Ovary (tissue), 7 donors: ENCODE measurements at regions not wholly inside any gene's neighbourhood (a gene's known extent, or its start where the extent isn't known, plus 50 kb on each side); places are given as distances from the start of the nearest gene placed in this dataset.
"Not testable (repeated sequence)": the region's sequence is repeated elsewhere in the genome, so short reads cannot be mapped to it uniquely, and the experiment has no call there.

Source experiments
- DNase-seq, 5 donors: peaks; one replicate each; pipeline ENCODE4 v3.0.0-alpha.2; 2019 to 2020
- H3K27ac ChIP-seq, 2 donors: fragments of 200-600 bp; one replicate each; pipeline versions ENCODE4 v1.5.1 to v1.8.0; 2019 to 2022
- H3K27me3 ChIP-seq: fragments of 200-600 bp; one replicate; pipeline ENCODE4 v1.8.0; 2022
- H3K36me3 ChIP-seq: fragments of 200-600 bp; sonication (generic); one replicate; pipeline ENCODE4 v1.5.1; 2019
- H3K4me1 ChIP-seq: one replicate; pipeline ENCODE4 v1.8.1; 2013; ENCODE audit warnings: mild to moderate bottlenecking, moderate library complexity; ENCODE audit not compliant: insufficient read depth
- H3K4me3 ChIP-seq: fragments of 200-600 bp; sonication (generic); one replicate; pipeline ENCODE4 v1.5.1; 2017
- H3K9me3 ChIP-seq, 2 donors: fragments of 200-600 bp in 1 of 2; sonication (generic) in 1 of 2; one replicate each; pipeline versions ENCODE4 v1.5.1 to v1.8.1; 2013 to 2019; ENCODE audit warnings: mild to moderate bottlenecking in 1 of 2, moderate library complexity in 1 of 2
- CTCF ChIP-seq, 3 donors: fragments of 450-650 bp in 2 of 3; fragments of 200-600 bp in 1 of 3; IDR thresholded peaks; one replicate each; pipeline versions ENCODE4 v1.5.1 to v1.8.0; 2016 to 2022; ENCODE audit warnings: antibody characterized with exemption in 3 of 3, mild to moderate bottlenecking in 1 of 3
- EP300 ChIP-seq: sonication (generic); formaldehyde crosslinking; IDR thresholded peaks from one replicate; pipeline ENCODE4 v1.6.1; 2017; ENCODE audit warnings: antibody characterized with exemption
- POLR2A ChIP-seq: fragments of 450-650 bp; IDR thresholded peaks from one replicate; pipeline ENCODE4 v1.6.1; 2017; ENCODE audit warnings: antibody characterized with exemption, mild to moderate bottlenecking, moderate library complexity
- WGBS, 3 donors: extraction: QIAGEN DNeasy Blood & Tissue Kit in 1 of 3; methylation state at CpG; one replicate each; pipeline versions ENCODE4 v1.1.5 to v1.1.7; 2013 to 2017; 5-methylcytosine and 5-hydroxymethylcytosine counted together
- intact Hi-C, 4 donors: fragments of 100-400 bp; cut with DNase I; formaldehyde crosslinking; loops; one replicate each; pipeline versions ENCODE4 v1.11.0 to v1.15.1; 2022 to 2023
- donor health status: DM: no; HTN: no; CAD: no; lungs with moderate emphysema.
- donor health status: DM: no; HTN: no; CAD: no.
- donor health status: Bipolar disorder and iron deficiency.
- donor health status: DM: no; HTN: no; CAD: no.
- donor health status: DM: yes; HTN: yes; CAD: no.

- 79 to 91% (median 87%) methylated on average over 2 of the region's 2 CpGs for WGBS, 3 donors
- no peak for DNase-seq
- no peaks in the 10 kb centered on the region for H3K36me3 ChIP-seq
- no peak overlapping the region for H3K4me3 ChIP-seq
- intact Hi-C loops: no loop called here
- TF ChIP-seq CTCF (IDR thresholded peaks at IDR 0.05) (no peak), POLR2A (no peak), EP300 (no peak)
- H3K4me1 ChIP-seq: no peaks in the 10 kb centered on the region
- H3K27ac ChIP-seq: no peak overlapping the region
- no peaks in the 10 kb centered on the region for H3K9me3 ChIP-seq
- no peaks in the 10 kb centered on the region for H3K27me3 ChIP-seq
Observed at GRCh38 chr6:67706388-67706787, 928.7 kb upstream of the ADGRB3 start.

- intact Hi-C loops: no loop called here
- 59 to 63% (median 61%) methylated on average over 4 of the region's 4 CpGs for WGBS, 3 donors
- Histone ChIP-seq H3K27ac (no peak overlapping the region), H3K27me3 (no peaks in the 10 kb centered on the region), H3K9me3 (no peaks in the 10 kb centered on the region), H3K36me3 (no peaks in the 10 kb centered on the region), H3K4me3 (no peak overlapping the region), H3K4me1 (no peaks in the 10 kb centered on the region)
- no peak for TF ChIP-seq POLR2A
- no peak for TF ChIP-seq CTCF (IDR thresholded peaks at IDR 0.05)
- no peak for TF ChIP-seq EP300
- DNase-seq: no peak
Observed at GRCh38 chr6:67698534-67698933, 936.5 kb upstream of the ADGRB3 start.

- Histone ChIP-seq H3K4me1 (no peaks in the 10 kb centered on the region), H3K27ac (no peak overlapping the region), H3K36me3 (no peaks in the 10 kb centered on the region), H3K27me3 (no peaks in the 10 kb centered on the region), H3K4me3 (no peak overlapping the region), H3K9me3 (no peaks in the 10 kb centered on the region)
- no peak for DNase-seq
- 72 to 79% (median 75%) methylated on average over 4 of the region's 4 CpGs for WGBS, 3 donors
- intact Hi-C loops: no loop called here
- TF ChIP-seq CTCF (IDR thresholded peaks at IDR 0.05): no peak
Observed at GRCh38 chr6:67694127-67694526, 941.0 kb upstream of the ADGRB3 start.

GRCh38 chr6:67689329-67689728 is 945.8 kb upstream of the ADGRB3 start:
- no peaks in the 10 kb centered on the region for H3K36me3 ChIP-seq
- 85 to 92% (median 85%) methylated on average over 1 of the region's 1 CpG for WGBS, 3 donors
- no peaks in the 10 kb centered on the region for H3K9me3 ChIP-seq
- no peak for TF ChIP-seq POLR2A
- TF ChIP-seq CTCF (IDR thresholded peaks at IDR 0.05): no peak
- no peak for TF ChIP-seq EP300
- H3K27ac ChIP-seq: no peak overlapping the region
- intact Hi-C loops: no loop called here
- no peak overlapping the region for H3K4me3 ChIP-seq
- no peaks in the 10 kb centered on the region for H3K4me1 ChIP-seq
- no peak for DNase-seq
- no peaks in the 10 kb centered on the region for H3K27me3 ChIP-seq

GRCh38 chr6:67687396-67687795 is 947.7 kb upstream of the ADGRB3 start:
- H3K4me3 ChIP-seq: no peak overlapping the region
- DNase-seq: no peak
- WGBS, 3 donors: 70 to 85% (median 80%) methylated on average over 7 of the region's 7 CpGs
- H3K9me3 ChIP-seq: no peaks in the 10 kb centered on the region
- H3K4me1 ChIP-seq: no peaks in the 10 kb centered on the region
- TF ChIP-seq CTCF (IDR thresholded peaks at IDR 0.05) (no peak), EP300 (no peak), POLR2A (no peak)
- intact Hi-C loops: no loop called here
- H3K27ac ChIP-seq: no peak overlapping the region
- no peaks in the 10 kb centered on the region for H3K36me3 ChIP-seq
- no peaks in the 10 kb centered on the region for H3K27me3 ChIP-seq

GRCh38 chr6:67686225-67686624 is 948.9 kb upstream of the ADGRB3 start:
- intact Hi-C loops: not testable (repeated sequence)
- 84 to 95% (median 87%) methylated on average over 1 of the region's 1 CpG for WGBS, 3 donors

More at GRCh38 chr6:67686225-67686624, 948.9 kb upstream of the ADGRB3 start:
- not testable (repeated sequence) for H3K4me1 ChIP-seq, H3K27ac ChIP-seq, DNase-seq, H3K27me3 ChIP-seq, H3K4me3 ChIP-seq, H3K9me3 ChIP-seq, H3K36me3 ChIP-seq
